T-helper 17 cell (primary cell): ENCODE measurements at regions not wholly inside any gene's neighbourhood (a gene's known extent, or its start where the extent isn't known, plus 50 kb on each side); places are given as distances from the start of the nearest gene placed in this dataset.
"Not testable (repeated sequence)": the region's sequence is repeated elsewhere in the genome, so short reads cannot be mapped to it uniquely, and the experiment has no call there.

ENCODE experiments used
- ATAC-seq: fragments of 150-1000 bp; cut with Tn5 transposase; 2 replicates; pipeline ENCODE4 v1.10.0; 2021; ENCODE audit warnings: mild to moderate bottlenecking, moderate library complexity
- DNase-seq, 3 donors: peaks; one replicate each; pipeline versions ENCODE4 v3.0.0 to v3.0.0-alpha.2; 2020 to 2021
- H3K9me3 ChIP-seq: one replicate; pipeline ENCODE4 v1.7.0; 2013; ENCODE audit warnings: low read length, mild to moderate bottlenecking; ENCODE audit not compliant: control insufficient read depth, poor library complexity, severe bottlenecking
- H3K27ac Mint-ChIP-seq: one replicate; pipeline ENCODE4 v1.8.0; 2022; ENCODE audit warnings: mild to moderate bottlenecking, moderate library complexity, mixed read lengths
- H3K27me3 Mint-ChIP-seq: one replicate; pipeline ENCODE4 v1.8.0; 2022; ENCODE audit warnings: mixed read lengths
- H3K36me3 Mint-ChIP-seq: one replicate; pipeline ENCODE4 v1.8.0; 2022; ENCODE audit warnings: low read depth, mixed read lengths
- H3K4me1 Mint-ChIP-seq: one replicate; pipeline ENCODE4 v1.8.0; 2022; ENCODE audit warnings: mild to moderate bottlenecking, mixed read lengths
- H3K4me3 Mint-ChIP-seq: one replicate; pipeline ENCODE4 v1.8.0; 2022; ENCODE audit warnings: mild to moderate bottlenecking, moderate library complexity, mixed read lengths

- Mint-ChIP-seq H3K36me3 (no peaks in the 10 kb centered on the region), H3K27me3 (no peaks in the 10 kb centered on the region), H3K4me3 (no peak overlapping the region)
Measured at GRCh38 chr6:9841886-9842725, 572.8 kb downstream of the TFAP2A start.

DNA sequence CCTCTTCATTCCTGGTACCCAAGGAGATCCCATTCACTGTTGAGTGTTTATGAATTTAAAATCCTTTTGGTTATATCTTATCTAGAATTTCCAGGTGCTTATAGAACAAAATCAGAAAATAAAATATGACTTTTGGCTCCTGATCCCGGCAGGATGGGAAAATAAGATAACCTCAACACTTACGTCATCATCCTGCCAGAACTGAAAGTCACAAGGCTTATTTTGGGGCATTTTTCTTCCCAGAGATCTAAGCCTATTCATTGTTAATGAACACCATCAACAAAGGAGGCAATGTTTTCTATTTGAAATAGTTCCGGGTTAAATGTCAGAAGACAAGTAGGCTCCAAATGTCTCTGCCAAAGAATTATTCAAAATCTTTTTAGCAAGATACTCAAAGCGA lies 580.6 kb downstream of the TFAP2A start:
- ATAC-seq: no peak

More at GRCh38 chr6:9841886-9842725, 572.8 kb downstream of the TFAP2A start:
- no peak overlapping the region for H3K27ac Mint-ChIP-seq
- no peaks in the 10 kb centered on the region for H3K9me3 ChIP-seq
- no peaks in the 10 kb centered on the region for H3K4me1 Mint-ChIP-seq
- DNase-seq (no peak), ATAC-seq (no peak)

GRCh38 chr6:9831783-9832182 lies 583.1 kb downstream of the TFAP2A start:
- no peak overlapping the region for H3K27ac Mint-ChIP-seq

More for the DNA sequence above, 580.6 kb downstream of the TFAP2A start:
- H3K36me3 Mint-ChIP-seq: no peaks in the 10 kb centered on the region
- no peaks in the 10 kb centered on the region for H3K27me3 Mint-ChIP-seq
- no peak overlapping the region for H3K27ac Mint-ChIP-seq
- no peaks in the 10 kb centered on the region for H3K4me1 Mint-ChIP-seq
- H3K9me3 ChIP-seq: no peaks in the 10 kb centered on the region
- DNase-seq: no peak
- H3K4me3 Mint-ChIP-seq: no peak overlapping the region

GRCh38 chr6:9830808-9831207 lies 584.1 kb downstream of the TFAP2A start:
- no peaks in the 10 kb centered on the region for H3K4me1 Mint-ChIP-seq
- no peaks in the 10 kb centered on the region for H3K9me3 ChIP-seq
- no peak for ATAC-seq
- no peak overlapping the region for H3K4me3 Mint-ChIP-seq
- no peak for DNase-seq
- no peaks in the 10 kb centered on the region for H3K36me3 Mint-ChIP-seq
- no peaks in the 10 kb centered on the region for H3K27me3 Mint-ChIP-seq
- no peak overlapping the region for H3K27ac Mint-ChIP-seq

More at GRCh38 chr6:9831783-9832182, 583.1 kb downstream of the TFAP2A start:
- H3K9me3 ChIP-seq: no peaks in the 10 kb centered on the region
- Mint-ChIP-seq H3K36me3 (no peaks in the 10 kb centered on the region), H3K27me3 (no peaks in the 10 kb centered on the region), H3K4me3 (no peak overlapping the region), H3K4me1 (no peaks in the 10 kb centered on the region)
- ATAC-seq: no peak
- no peak for DNase-seq

GRCh38 chr6:9825526-9825925 lies 589.3 kb downstream of the TFAP2A start:
- no peak for DNase-seq
- no peaks in the 10 kb centered on the region for H3K27me3 Mint-ChIP-seq
- H3K4me3 Mint-ChIP-seq: no peak overlapping the region
- no peaks in the 10 kb centered on the region for H3K4me1 Mint-ChIP-seq
- no peak overlapping the region for H3K27ac Mint-ChIP-seq
- H3K9me3 ChIP-seq: no peaks in the 10 kb centered on the region
- ATAC-seq: no peak
- no peaks in the 10 kb centered on the region for H3K36me3 Mint-ChIP-seq

GRCh38 chr6:9810727-9811126 lies 604.1 kb downstream of the TFAP2A start:
- not testable (repeated sequence) for H3K9me3 ChIP-seq, H3K4me1 Mint-ChIP-seq, H3K27me3 Mint-ChIP-seq, ATAC-seq, DNase-seq, H3K36me3 Mint-ChIP-seq, H3K27ac Mint-ChIP-seq, H3K4me3 Mint-ChIP-seq

DNA sequence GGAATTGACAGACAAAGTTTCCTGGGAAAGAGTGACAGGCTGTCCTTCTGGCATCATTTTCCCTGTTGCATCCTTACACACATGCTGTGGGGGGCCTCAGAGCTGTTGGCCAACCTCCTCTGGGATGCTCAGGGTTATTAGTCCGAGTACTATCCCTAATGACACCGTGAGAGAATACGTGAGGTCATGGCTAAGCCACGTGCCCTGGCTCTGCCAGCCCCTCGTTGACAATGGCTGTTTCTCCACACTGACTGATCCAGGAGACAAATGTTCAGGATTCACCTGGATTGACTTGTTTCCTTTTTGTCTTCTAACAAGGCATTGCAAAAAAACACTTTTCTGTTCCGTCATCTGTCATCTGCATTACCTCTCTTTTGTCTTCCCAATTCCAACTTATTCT lies 604.6 kb downstream of the TFAP2A start:
- no peak for DNase-seq
- Mint-ChIP-seq H3K4me3 (no peak overlapping the region), H3K4me1 (no peaks in the 10 kb centered on the region), H3K27ac (no peak overlapping the region), H3K27me3 (no peaks in the 10 kb centered on the region), H3K36me3 (no peaks in the 10 kb centered on the region)
- no peaks in the 10 kb centered on the region for H3K9me3 ChIP-seq
- ATAC-seq: no peak

GRCh38 chr6:9806195-9806594 lies 608.7 kb downstream of the TFAP2A start:
- Mint-ChIP-seq H3K27me3 (no peaks in the 10 kb centered on the region), H3K4me3 (no peak overlapping the region), H3K27ac (no peak overlapping the region), H3K4me1 (no peaks in the 10 kb centered on the region), H3K36me3 (no peaks in the 10 kb centered on the region)
- ATAC-seq: no peak
- no peak for DNase-seq
- no peaks in the 10 kb centered on the region for H3K9me3 ChIP-seq

GRCh38 chr6:9801249-9801754 lies 613.6 kb downstream of the TFAP2A start:
- Mint-ChIP-seq H3K36me3 (no peaks in the 10 kb centered on the region), H3K4me1 (no peaks in the 10 kb centered on the region), H3K27ac (no peak overlapping the region), H3K27me3 (no peaks in the 10 kb centered on the region), H3K4me3 (no peak overlapping the region)
- no peak for DNase-seq
- no peak for ATAC-seq
- no peaks in the 10 kb centered on the region for H3K9me3 ChIP-seq

- no peaks in the 10 kb centered on the region for H3K9me3 ChIP-seq
- DNase-seq (no peak), ATAC-seq (no peak)
- Mint-ChIP-seq H3K4me3 (no peak overlapping the region), H3K27ac (no peak overlapping the region), H3K36me3 (no peaks in the 10 kb centered on the region), H3K4me1 (no peaks in the 10 kb centered on the region), H3K27me3 (no peaks in the 10 kb centered on the region)
Measured at GRCh38 chr6:9799582-9799981, 615.3 kb downstream of the TFAP2A start.

DNA sequence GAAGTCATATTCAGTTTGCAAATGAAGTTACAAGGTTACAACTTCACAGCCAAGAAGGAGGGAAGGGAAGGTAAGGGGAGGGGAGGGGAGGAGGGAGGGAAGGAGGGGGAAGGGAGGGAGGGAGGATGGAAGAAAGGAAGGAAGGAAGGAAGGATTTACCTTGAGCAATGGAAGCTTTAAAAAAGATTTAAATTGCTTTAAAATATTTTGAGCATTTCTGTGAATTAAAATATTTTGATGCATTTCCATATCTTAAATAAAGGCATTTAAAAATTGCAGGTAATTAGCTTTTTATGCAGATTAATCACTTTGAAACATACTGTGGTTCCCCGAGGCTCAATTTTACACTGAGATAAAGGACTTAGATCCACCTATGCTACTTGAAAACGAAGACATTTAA lies 618.0 kb downstream of the TFAP2A start:
- DNase-seq: no peak
- Mint-ChIP-seq H3K4me3 (no peak overlapping the region), H3K27me3 (no peaks in the 10 kb centered on the region), H3K4me1 (no peaks in the 10 kb centered on the region), H3K27ac (no peak overlapping the region), H3K36me3 (no peaks in the 10 kb centered on the region)
- H3K9me3 ChIP-seq: no peaks in the 10 kb centered on the region
- ATAC-seq: no peak

DNA sequence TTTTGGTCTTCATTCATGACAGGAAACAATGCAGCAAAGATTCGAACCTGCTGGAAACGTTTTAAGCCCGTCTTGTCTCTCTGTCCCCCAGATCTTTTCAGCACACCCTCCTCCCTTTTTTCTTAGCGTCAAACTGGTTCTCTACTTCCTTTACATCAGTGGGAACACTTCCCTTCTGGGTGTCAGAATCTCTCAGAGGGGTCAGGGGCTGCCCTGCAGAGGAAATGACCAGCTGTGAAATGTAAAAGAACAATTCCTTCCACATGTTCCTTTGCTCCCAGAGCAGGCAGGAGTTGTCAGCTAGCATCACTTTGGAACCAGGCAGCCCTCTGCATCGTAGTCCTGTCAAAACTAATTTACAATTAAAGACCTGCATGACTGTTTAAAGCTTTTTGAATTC lies 619.0 kb downstream of the TFAP2A start:
- Mint-ChIP-seq H3K36me3 (no peaks in the 10 kb centered on the region), H3K4me1 (no peaks in the 10 kb centered on the region), H3K27me3 (no peaks in the 10 kb centered on the region), H3K27ac (no peak overlapping the region), H3K4me3 (no peak overlapping the region)
- DNase-seq: no peak
- no peaks in the 10 kb centered on the region for H3K9me3 ChIP-seq
- no peak for ATAC-seq

DNA sequence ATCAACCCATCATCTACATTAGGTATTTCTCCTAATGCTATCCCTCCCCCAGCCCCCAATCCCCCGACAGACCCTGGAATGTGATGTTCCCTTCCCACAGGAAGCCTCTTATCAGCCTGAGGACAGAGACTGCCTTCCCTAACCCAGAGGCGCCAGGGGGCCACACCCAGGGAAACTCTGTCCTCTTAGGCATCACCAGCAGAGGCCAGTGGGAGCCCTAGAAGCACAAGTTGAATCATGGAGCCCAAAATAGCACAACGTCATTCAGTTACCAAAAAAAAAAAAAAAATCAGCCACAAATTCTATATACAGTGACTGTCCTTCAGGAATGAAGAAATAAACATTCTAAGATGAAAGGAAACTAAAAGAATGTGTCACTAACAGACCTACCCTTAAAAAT lies 625.7 kb downstream of the TFAP2A start:
- H3K27ac Mint-ChIP-seq: no peak overlapping the region
- H3K36me3 Mint-ChIP-seq: no peaks in the 10 kb centered on the region
- H3K4me3 Mint-ChIP-seq: no peak overlapping the region
- H3K9me3 ChIP-seq: no peaks in the 10 kb centered on the region
- no peaks in the 10 kb centered on the region for H3K4me1 Mint-ChIP-seq
- ATAC-seq: no peak
- no peak for DNase-seq
- H3K27me3 Mint-ChIP-seq: no peaks in the 10 kb centered on the region

DNA sequence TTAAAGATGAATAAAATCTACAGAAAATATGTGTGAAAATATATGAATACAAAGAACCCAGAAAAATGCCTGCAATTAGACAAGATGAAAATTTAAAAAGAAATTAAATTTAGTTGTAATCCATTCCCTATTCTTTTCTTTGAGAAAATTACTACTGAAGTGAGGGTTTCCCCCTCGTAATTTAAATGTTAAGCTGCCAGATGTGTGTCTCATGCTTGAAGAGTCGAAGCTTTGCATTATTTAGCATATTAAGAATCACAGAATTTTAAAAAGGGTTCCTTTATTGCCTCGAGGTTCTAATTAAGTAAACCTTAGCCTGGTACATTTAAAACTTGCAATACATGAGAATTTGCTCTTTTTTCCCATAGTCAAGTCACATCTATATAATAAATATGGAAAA lies 630.1 kb downstream of the TFAP2A start:
- Mint-ChIP-seq H3K4me3 (no peak overlapping the region), H3K4me1 (no peaks in the 10 kb centered on the region), H3K27me3 (no peaks in the 10 kb centered on the region), H3K36me3 (no peaks in the 10 kb centered on the region), H3K27ac (no peak overlapping the region)
- no peak for DNase-seq
- no peak for ATAC-seq
- H3K9me3 ChIP-seq: no peaks in the 10 kb centered on the region
